HG03442 (cell line): ENCODE measurements at regions not wholly inside any gene's neighbourhood (a gene's known extent, or its start where the extent isn't known, plus 50 kb on each side); places are given as distances from the start of the nearest gene placed in this dataset.
"Not testable (repeated sequence)": the region's sequence is repeated elsewhere in the genome, so short reads cannot be mapped to it uniquely, and the experiment has no call there.

Source experiments
- ATAC-seq: cut with Tn5 transposase; IDR thresholded peaks from one replicate; pipeline ENCODE4 v1.9.1; 2021; ENCODE audit warnings: mild to moderate bottlenecking, moderate library complexity; ENCODE audit not compliant: unreplicated experiment

- ATAC-seq, result no peak
Observed at GRCh38 chr6:166705069-166705468, 78.0 kb upstream of the RPS6KA2 start.

DNA sequence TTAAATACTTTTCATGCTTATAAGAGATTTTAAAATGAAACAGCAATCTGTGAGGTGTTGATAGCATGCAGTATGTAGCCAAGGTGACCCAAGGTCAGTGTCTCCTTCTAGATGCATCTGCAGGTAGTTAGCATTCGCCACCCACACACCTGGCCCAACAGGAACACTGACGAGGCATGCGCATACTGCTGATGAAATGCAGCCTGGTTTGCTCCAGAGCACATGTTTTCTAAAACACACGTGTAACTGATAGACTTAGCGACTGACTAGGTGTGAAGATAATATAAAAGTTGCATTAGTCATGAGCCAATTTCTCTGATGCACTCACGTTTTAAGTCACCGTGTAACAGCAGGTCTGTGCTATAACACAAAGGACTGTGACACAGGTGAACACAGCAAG, 77.1 kb upstream of the RPS6KA2 start:
- ATAC-seq, result no peak

GRCh38 chr6:166703149-166703710, 76.2 kb upstream of the RPS6KA2 start:
- ATAC-seq, result no peak

GRCh38 chr6:166701424-166701823, 74.4 kb upstream of the RPS6KA2 start:
- not testable (repeated sequence) for ATAC-seq

GRCh38 chr6:166700871-166701270, 73.8 kb upstream of the RPS6KA2 start:
- not testable (repeated sequence) for ATAC-seq

- ATAC-seq, result no peak
Observed at GRCh38 chr6:166697113-166697512, 70.1 kb upstream of the RPS6KA2 start.

DNA sequence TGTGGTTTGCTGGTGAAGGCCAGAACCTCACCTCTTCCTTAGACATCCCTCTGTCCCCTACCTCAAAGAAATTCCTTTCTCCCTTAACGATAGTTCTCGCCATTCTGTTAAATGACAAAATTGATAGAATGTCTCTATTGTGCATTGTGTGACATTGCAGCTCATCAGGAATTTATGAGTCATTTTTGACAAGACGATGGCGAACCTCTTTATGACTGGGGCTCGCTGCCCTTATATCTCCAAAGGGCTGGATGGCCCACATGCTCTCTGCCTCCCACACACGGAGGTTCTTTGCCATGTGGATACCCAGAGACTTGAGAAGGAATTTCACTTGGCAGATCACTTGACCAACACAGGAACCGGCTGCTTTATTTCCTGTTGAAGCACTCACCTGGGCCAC, 66.8 kb upstream of the RPS6KA2 start:
- no peak for ATAC-seq

GRCh38 chr6:166692723-166693302, 65.8 kb upstream of the RPS6KA2 start:
- no peak for ATAC-seq

DNA sequence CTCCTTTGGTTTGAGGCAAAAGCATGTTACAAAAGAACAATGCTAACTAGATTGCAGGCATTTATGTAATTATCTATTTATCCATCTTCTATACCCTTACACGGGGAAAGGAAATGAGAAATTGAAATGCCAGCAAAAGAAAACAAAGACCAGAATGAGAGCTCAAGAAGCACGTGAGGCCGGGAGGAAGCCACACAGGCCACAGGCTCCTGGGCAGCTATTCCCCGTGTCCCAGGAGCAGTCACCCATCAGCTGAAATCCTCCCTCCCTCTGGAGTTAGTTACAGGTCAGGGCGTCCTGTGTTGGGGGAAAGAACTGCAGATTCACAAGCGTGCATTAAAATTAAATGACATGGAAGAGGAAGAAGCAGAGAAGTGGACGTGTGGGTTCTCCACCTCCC, 64.7 kb upstream of the RPS6KA2 start:
- ATAC-seq, result no peak

GRCh38 chr6:166691199-166691598, 64.1 kb upstream of the RPS6KA2 start:
- ATAC-seq, result no peak

GRCh38 chr6:166689687-166690086, 62.6 kb upstream of the RPS6KA2 start:
- ATAC-seq, result no peak

- no peak for ATAC-seq
Observed at GRCh38 chr6:166688901-166689300, 61.9 kb upstream of the RPS6KA2 start.

GRCh38 chr6:166687879-166688205, 60.8 kb upstream of the RPS6KA2 start:
- no peak for ATAC-seq

- ATAC-seq, result no peak
Observed at GRCh38 chr6:166687070-166687878, 60.2 kb upstream of the RPS6KA2 start.

- no peak for ATAC-seq
Observed at GRCh38 chr6:166686317-166686716, 59.3 kb upstream of the RPS6KA2 start.

GRCh38 chr6:166684866-166685265, 57.8 kb upstream of the RPS6KA2 start:
- ATAC-seq, result no peak

DNA sequence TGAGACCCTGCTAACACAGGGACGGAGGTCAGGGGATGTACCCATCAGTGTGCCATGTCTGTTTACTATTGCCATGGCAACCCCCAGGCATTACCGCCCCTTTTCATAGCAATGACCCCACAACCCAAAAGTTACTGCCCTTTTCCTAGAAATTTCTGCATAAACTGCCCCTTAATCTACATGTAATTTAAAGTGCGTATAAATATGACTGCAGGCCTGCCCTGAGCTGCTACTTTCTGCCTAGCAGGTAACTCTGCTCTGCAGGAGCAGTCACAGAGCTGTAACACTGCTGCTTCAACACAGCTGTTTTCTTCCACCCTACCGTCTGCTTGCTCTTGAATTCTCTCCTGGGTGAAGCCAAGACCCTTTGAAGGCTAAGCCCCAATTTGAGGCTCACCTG, 57.1 kb upstream of the RPS6KA2 start:
- no peak for ATAC-seq

- ATAC-seq, result no peak
Observed at GRCh38 chr6:166683477-166683876, 56.4 kb upstream of the RPS6KA2 start.

- no peak for ATAC-seq
Observed at GRCh38 chr6:166679566-166679965, 52.5 kb upstream of the RPS6KA2 start.

GRCh38 chr6:166678426-166678825, 51.4 kb upstream of the RPS6KA2 start:
- no peak for ATAC-seq

DNA sequence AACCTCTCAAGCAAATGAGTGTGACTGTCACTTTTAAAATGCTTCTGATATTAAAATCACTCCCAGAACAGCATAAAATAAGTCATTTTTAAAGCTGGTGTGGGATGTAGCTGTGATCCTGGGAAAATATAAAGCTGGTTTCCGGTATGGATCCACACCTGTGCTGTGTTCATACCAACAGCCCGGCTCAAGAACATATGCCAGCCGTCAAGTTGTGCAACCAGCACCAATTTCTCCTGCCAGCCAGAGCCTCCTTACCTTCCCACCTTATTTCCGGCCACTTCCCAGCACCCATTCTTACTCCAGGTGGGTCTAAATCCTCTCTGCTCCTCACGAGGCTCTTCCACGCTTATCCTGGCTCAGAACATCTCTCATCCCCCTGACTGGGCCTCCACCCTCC, 50.9 kb upstream of the RPS6KA2 start:
- no peak for ATAC-seq
